NCI-H345 treated with DMSO at 0.1 percent for 48 hours (cell line): ENCODE measurements at regions not wholly inside any gene's neighbourhood (a gene's known extent, or its start where the extent isn't known, plus 50 kb on each side); places are given as distances from the start of the nearest gene placed in this dataset.

ENCODE experiments used
- DNase-seq: peaks from one replicate; lab custom pipeline; 2025; ENCODE audit not compliant: unreplicated experiment; lab: John Stamatoyannopoulos, UW

- DNase-seq = no peak
These were observed 50.4 kb upstream of the DLX4 start for GRCh38 chr17:49918591-49918990.
